Neuronal stem cell (in vitro differentiated cells): ENCODE measurements at regions not wholly inside any gene's neighbourhood (a gene's known extent, or its start where the extent isn't known, plus 50 kb on each side); places are given as distances from the start of the nearest gene placed in this dataset.

ENCODE experiments used
- DNase-seq: peaks from one replicate; pipeline ENCODE4 v3.0.0-alpha.2; 2013; ENCODE audit warnings: low spot score
- H2AFZ ChIP-seq: one replicate; pipeline ENCODE4 v1.6.1; 2013; ENCODE audit warnings: mild to moderate bottlenecking, low read length, inconsistent platforms
- H2AK5ac ChIP-seq: 2 replicates; pipeline ENCODE4 v1.6.1; 2013; ENCODE audit warnings: low read depth, mild to moderate bottlenecking, inconsistent platforms, low read length, moderate library complexity, mixed read lengths
- H2BK120ac ChIP-seq: 2 replicates; pipeline ENCODE4 v1.6.1; 2013; ENCODE audit warnings: low read depth, mild to moderate bottlenecking, inconsistent platforms, low read length, moderate library complexity, mixed read lengths
- H2BK12ac ChIP-seq: one replicate; pipeline ENCODE4 v1.6.1; 2013; ENCODE audit warnings: low read length, inconsistent platforms
- H2BK15ac ChIP-seq: 2 replicates; pipeline ENCODE4 v1.6.1; 2013; ENCODE audit warnings: mild to moderate bottlenecking, low read length, inconsistent platforms, mixed read lengths
- H2BK5ac ChIP-seq: one replicate; pipeline ENCODE4 v1.6.1; 2013; ENCODE audit warnings: inconsistent platforms, mild to moderate bottlenecking, low read length, moderate library complexity
- H3K14ac ChIP-seq: one replicate; pipeline ENCODE4 v1.6.1; 2013; ENCODE audit warnings: low read length, inconsistent platforms
- H3K18ac ChIP-seq: 2 replicates; pipeline ENCODE4 v1.6.1; 2013; ENCODE audit warnings: low read length, inconsistent platforms
- H3K23ac ChIP-seq: 2 replicates; pipeline ENCODE4 v1.6.1; 2013; ENCODE audit warnings: low read depth, mild to moderate bottlenecking, mixed read lengths, low read length, inconsistent platforms; ENCODE audit not compliant: poor library complexity
- H3K27ac ChIP-seq: replicated peaks from 3 replicates; pipeline ENCODE4 v1.5.1; 2013; ENCODE audit warnings: low read length, inconsistent platforms
- H3K27me3 ChIP-seq, 3 experiments: 2 replicates each; pipeline ENCODE4 v1.6.1; 2013; ENCODE audit warnings: low read length in 3 of 3, mild to moderate bottlenecking in 2 of 3, inconsistent platforms in 1 of 3, low read depth in 1 of 3, mixed read lengths in 1 of 3, moderate library complexity in 1 of 3; ENCODE audit not compliant: control insufficient read depth in 3 of 3, insufficient read depth in 3 of 3
- H3K36me3 ChIP-seq, 2 donors: replicated peaks in 1 of 2; 2 replicates each; pipeline ENCODE4 v1.6.1; 2013; ENCODE audit warnings: low read length in 2 of 2; ENCODE audit not compliant: control insufficient read depth in 2 of 2, insufficient read depth in 2 of 2
- H3K4ac ChIP-seq: 2 replicates; pipeline ENCODE4 v1.6.1; 2013; ENCODE audit warnings: inconsistent platforms, mild to moderate bottlenecking, low read length, moderate library complexity
- H3K4me1 ChIP-seq, 2 donors: 1 replicate in 1 of 2; 2 replicates in 1 of 2; pipeline ENCODE4 v1.6.1; 2013; ENCODE audit warnings: low read length in 2 of 2, low read depth in 1 of 2; ENCODE audit not compliant: control insufficient read depth in 2 of 2, insufficient read depth in 1 of 2
- H3K4me2 ChIP-seq: one replicate; pipeline ENCODE4 v1.6.1; 2013; ENCODE audit warnings: mild to moderate bottlenecking, low read length, inconsistent platforms; ENCODE audit not compliant: insufficient read depth, poor library complexity, severe bottlenecking
- H3K4me3 ChIP-seq, 2 donors: 2 replicates each; pipeline ENCODE4 v1.5.1; 2013; ENCODE audit warnings: low read length in 2 of 2, mild to moderate bottlenecking in 2 of 2, inconsistent platforms in 1 of 2, moderate library complexity in 1 of 2
- H3K79me1 ChIP-seq: one replicate; pipeline ENCODE4 v1.6.1; 2013; ENCODE audit warnings: low read depth, mild to moderate bottlenecking, inconsistent platforms, low read length, moderate library complexity
- H3K9ac ChIP-seq: one replicate; pipeline ENCODE4 v1.6.1; 2013; ENCODE audit warnings: mild to moderate bottlenecking, low read depth, low read length, inconsistent platforms; ENCODE audit not compliant: poor library complexity
- H3K9me3 ChIP-seq, 2 donors: replicated peaks in 1 of 2; 2 replicates each; pipeline versions ENCODE3 to v1.6.1; 2013; ENCODE audit warnings: low read length in 2 of 2, mild to moderate bottlenecking in 2 of 2, inconsistent platforms in 1 of 2, low read depth in 1 of 2, mixed read lengths in 1 of 2, moderate library complexity in 1 of 2; ENCODE audit not compliant: control insufficient read depth in 2 of 2, insufficient read depth in 1 of 2
- H4K8ac ChIP-seq: one replicate; pipeline ENCODE4 v1.6.1; 2013; ENCODE audit warnings: low read depth, mild to moderate bottlenecking, inconsistent platforms, low read length, moderate library complexity
- H4K91ac ChIP-seq: one replicate; pipeline ENCODE4 v1.6.1; 2013; ENCODE audit warnings: low read length, low read depth, mild to moderate bottlenecking, inconsistent platforms; ENCODE audit not compliant: poor library complexity
- WGBS, 2 donors: extraction: QIAGEN DNeasy Blood & Tissue Kit; methylation state at CpG; one replicate each; pipeline ENCODE4 v1.1.7; 2013; ENCODE audit warnings: missing lambda C conversion rate in 2 of 2, mixed read lengths in 1 of 2; ENCODE audit not compliant: insufficient read length in 2 of 2, insufficient replicate concordance in 1 of 2; ENCODE audit errors: extremely low coverage in 2 of 2; 5-methylcytosine and 5-hydroxymethylcytosine counted together

- H3K27me3 ChIP-seq = no peaks in the 10 kb centered on the region
- H3K4ac ChIP-seq = no peak overlapping the region
- no peak overlapping the region for H3K4me2 ChIP-seq
- no peaks in the 10 kb centered on the region for H3K36me3 ChIP-seq
- no peak overlapping the region for H4K91ac ChIP-seq
- no peak overlapping the region for H2AK5ac ChIP-seq
- H3K23ac ChIP-seq = no peak overlapping the region
- H2BK15ac ChIP-seq = no peak overlapping the region
- H4K8ac ChIP-seq = no peak overlapping the region
- H2BK12ac ChIP-seq = no peak overlapping the region
- H3K18ac ChIP-seq = no peak overlapping the region
- no peak overlapping the region for H3K4me3 ChIP-seq
- H3K79me1 ChIP-seq = no peaks in the 10 kb centered on the region
- H3K27ac ChIP-seq = no peak overlapping the region
- H2BK120ac ChIP-seq = no peak overlapping the region
- WGBS, 2 donors = no CpG with 5 or more reads among the region's 1 CpG
- H3K9ac ChIP-seq = no peak overlapping the region
- no peaks in the 10 kb centered on the region for H3K4me1 ChIP-seq
- DNase-seq = no peak
- no peak overlapping the region for H2BK5ac ChIP-seq
- no peak overlapping the region for H3K14ac ChIP-seq
- H3K9me3 ChIP-seq = no peaks in the 10 kb centered on the region
- H2AFZ ChIP-seq = no peak overlapping the region
Observed at GRCh38 chr3:137219801-137220445, 262.1 kb downstream of the IL20RB start.

- no peak overlapping the region for H3K27ac ChIP-seq
- no peaks in the 10 kb centered on the region for H3K79me1 ChIP-seq
- no peak overlapping the region for H3K23ac ChIP-seq
- H3K9me3 ChIP-seq = no peaks in the 10 kb centered on the region
- H2BK12ac ChIP-seq = no peak overlapping the region
- no peak overlapping the region for H3K14ac ChIP-seq
- H3K4me2 ChIP-seq = no peak overlapping the region
- H3K9ac ChIP-seq = no peak overlapping the region
- no peak overlapping the region for H4K8ac ChIP-seq
- no CpG with 5 or more reads among the region's 2 CpGs for WGBS, 2 donors
- H2BK120ac ChIP-seq = no peak overlapping the region
- no peak for DNase-seq
- no peak overlapping the region for H2AFZ ChIP-seq
- H3K18ac ChIP-seq = no peak overlapping the region
- H2AK5ac ChIP-seq = no peak overlapping the region
- no peak overlapping the region for H2BK5ac ChIP-seq
- H3K36me3 ChIP-seq = no peaks in the 10 kb centered on the region
- no peak overlapping the region for H3K4ac ChIP-seq
- H2BK15ac ChIP-seq = no peak overlapping the region
- no peaks in the 10 kb centered on the region for H3K27me3 ChIP-seq
- no peak overlapping the region for H4K91ac ChIP-seq
- no peaks in the 10 kb centered on the region for H3K4me1 ChIP-seq
- H3K4me3 ChIP-seq = no peak overlapping the region
Observed at GRCh38 chr3:137222736-137223225, 265.0 kb downstream of the IL20RB start.

- no peak for DNase-seq
- no peak overlapping the region for H3K4ac ChIP-seq
- no peak overlapping the region for H2AFZ ChIP-seq
- no peaks in the 10 kb centered on the region for H3K79me1 ChIP-seq
- H3K27ac ChIP-seq = no peak overlapping the region
- H4K8ac ChIP-seq = no peak overlapping the region
- no CpG with 5 or more reads among the region's 3 CpGs for WGBS, 2 donors
- no peak overlapping the region for H3K9ac ChIP-seq
- H3K18ac ChIP-seq = no peak overlapping the region
- H3K4me3 ChIP-seq = no peak overlapping the region
- H3K4me1 ChIP-seq = no peaks in the 10 kb centered on the region
- no peak overlapping the region for H2AK5ac ChIP-seq
- no peak overlapping the region for H4K91ac ChIP-seq
- H2BK15ac ChIP-seq = no peak overlapping the region
- H3K27me3 ChIP-seq = no peaks in the 10 kb centered on the region
- no peak overlapping the region for H2BK5ac ChIP-seq
- H2BK120ac ChIP-seq = no peak overlapping the region
- H3K9me3 ChIP-seq = no peaks in the 10 kb centered on the region
- no peak overlapping the region for H2BK12ac ChIP-seq
- no peak overlapping the region for H3K4me2 ChIP-seq
- no peak overlapping the region for H3K23ac ChIP-seq
- no peaks in the 10 kb centered on the region for H3K36me3 ChIP-seq
- H3K14ac ChIP-seq = no peak overlapping the region
Observed at GRCh38 chr3:137224464-137224863, 266.7 kb downstream of the IL20RB start.

GRCh38 chr3:137242836-137243400 lies 285.1 kb downstream of the IL20RB start:
- no peak overlapping the region for H2AFZ ChIP-seq
- H3K9ac ChIP-seq = no peak overlapping the region
- H3K27me3 ChIP-seq = no peaks in the 10 kb centered on the region
- peaks cover 0 to 2% of the 10 kb centered on the region in 2 donors for H3K4me1 ChIP-seq
- H3K79me1 ChIP-seq = no peaks in the 10 kb centered on the region
- no peak overlapping the region for H3K27ac ChIP-seq
- no peaks in the 10 kb centered on the region for H3K36me3 ChIP-seq
- H2BK120ac ChIP-seq = no peak overlapping the region
- no peak overlapping the region for H3K4me3 ChIP-seq
- H2BK5ac ChIP-seq = no peak overlapping the region
- H3K4me2 ChIP-seq = no peak overlapping the region
- H3K18ac ChIP-seq = no peak overlapping the region
- H2BK12ac ChIP-seq = no peak overlapping the region
- WGBS, 2 donors = no CpG with 5 or more reads among the region's 6 CpGs
- H4K91ac ChIP-seq = no peak overlapping the region
- no peak overlapping the region for H3K23ac ChIP-seq
- no peak for DNase-seq
- H4K8ac ChIP-seq = no peak overlapping the region
- no peak overlapping the region for H2BK15ac ChIP-seq
- no peak overlapping the region for H3K14ac ChIP-seq
- no peaks in the 10 kb centered on the region for H3K9me3 ChIP-seq
- no peak overlapping the region for H3K4ac ChIP-seq
- no peak overlapping the region for H2AK5ac ChIP-seq
